Amniotic epithelial cell (primary cell): ENCODE measurements at regions not wholly inside any gene's neighbourhood (a gene's known extent, or its start where the extent isn't known, plus 50 kb on each side); places are given as distances from the start of the nearest gene placed in this dataset.

Source experiments
- DNase-seq: peaks from one replicate; pipeline ENCODE4 v3.0.0-alpha.2; 2010; ENCODE audit warnings: low read depth

DNA sequence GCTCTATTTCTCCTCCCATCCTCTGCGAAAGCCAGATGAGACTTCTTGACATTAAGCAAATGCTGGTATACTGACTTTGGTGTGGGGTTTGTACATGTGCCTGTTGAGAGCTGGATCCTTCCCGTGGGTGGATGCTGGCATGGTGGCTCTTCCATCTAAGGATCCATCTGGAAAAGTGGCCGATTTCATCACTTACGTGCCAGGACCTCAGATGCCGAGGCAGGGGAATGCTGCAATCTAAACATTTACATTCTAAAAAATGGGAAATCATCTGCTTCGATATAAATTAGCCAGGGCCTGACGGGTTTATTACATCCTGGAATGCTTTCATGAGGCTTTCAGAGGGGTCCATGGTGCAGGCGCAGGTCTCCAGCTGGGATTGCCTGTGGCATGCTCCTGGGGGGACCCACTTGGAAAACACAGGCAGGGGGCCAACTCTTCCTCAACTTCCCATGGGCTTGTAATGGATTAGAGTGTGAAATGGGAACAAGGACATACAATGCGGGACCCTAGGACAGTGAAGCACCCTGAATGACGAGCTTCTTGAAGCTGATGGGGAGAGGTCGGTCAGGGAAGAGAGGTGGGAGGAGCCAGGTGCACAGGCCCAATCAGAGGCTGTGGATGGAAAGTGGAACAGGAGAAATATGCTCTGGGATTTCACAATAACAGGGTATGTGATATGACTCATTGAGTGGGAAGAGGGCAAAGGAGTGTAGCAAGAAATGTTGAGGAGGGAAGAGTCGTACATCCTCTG is 105.5 kb upstream of the PITX1 start:
- peak; percentile 97 for DNase-seq

DNA sequence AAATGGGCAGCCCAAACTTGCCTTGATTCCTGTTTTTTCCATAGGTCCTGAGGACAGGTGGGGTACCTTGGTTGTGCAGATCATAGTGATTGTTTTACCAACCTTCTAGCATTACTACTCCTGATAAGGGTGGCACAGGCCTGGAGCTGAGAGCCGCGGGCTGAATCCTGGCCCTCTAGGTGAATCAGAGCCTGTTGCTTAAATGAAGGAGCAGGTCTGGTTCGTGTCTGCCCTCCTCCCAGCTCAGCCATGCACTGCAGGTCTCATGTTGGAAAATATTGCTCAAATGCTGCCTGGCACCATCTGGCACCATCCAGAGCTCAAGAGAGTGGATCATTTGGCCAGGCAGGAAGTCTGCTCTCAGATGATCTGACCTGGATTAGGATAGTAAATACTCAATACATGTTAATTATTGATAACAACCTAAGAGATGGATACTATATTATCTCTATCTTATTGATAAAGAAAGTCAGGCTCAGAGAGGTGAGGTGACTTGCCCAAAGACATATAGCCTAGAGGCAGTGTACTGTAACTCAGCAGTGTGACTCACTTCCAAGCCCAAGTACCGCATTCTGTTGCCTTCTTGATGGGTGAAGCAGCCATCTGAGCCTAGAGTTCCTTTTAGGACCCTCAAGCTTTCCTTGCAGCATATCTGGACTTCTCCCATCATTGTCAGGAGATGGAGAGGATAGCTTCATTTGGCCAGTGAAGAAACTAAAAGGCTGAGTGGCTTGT is 104.3 kb upstream of the PITX1 start:
- peak; percentile 78 for DNase-seq

- DNase-seq: no peak
Observed at GRCh38 chr5:135137146-135137915, 103.3 kb upstream of the PITX1 start.

DNA sequence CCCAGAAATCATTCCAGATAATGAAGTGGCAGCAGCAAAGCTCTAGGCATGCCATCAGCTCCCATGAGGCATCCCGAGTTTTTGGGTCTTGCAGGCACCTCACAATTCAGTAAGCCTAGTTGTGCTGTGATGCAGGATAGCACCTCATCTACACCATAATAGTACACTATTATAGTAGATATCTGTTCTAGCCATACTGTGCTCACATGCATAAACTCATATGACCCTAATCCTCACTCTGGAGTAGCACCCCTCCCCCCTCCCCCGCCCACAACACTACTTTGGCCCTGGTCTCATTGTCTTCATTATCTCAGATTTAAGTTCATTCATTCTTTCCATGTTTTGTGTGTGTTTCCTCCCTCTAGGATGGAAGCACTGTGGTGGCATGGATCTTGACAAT is 102.5 kb upstream of the PITX1 start:
- no peak for DNase-seq

DNA sequence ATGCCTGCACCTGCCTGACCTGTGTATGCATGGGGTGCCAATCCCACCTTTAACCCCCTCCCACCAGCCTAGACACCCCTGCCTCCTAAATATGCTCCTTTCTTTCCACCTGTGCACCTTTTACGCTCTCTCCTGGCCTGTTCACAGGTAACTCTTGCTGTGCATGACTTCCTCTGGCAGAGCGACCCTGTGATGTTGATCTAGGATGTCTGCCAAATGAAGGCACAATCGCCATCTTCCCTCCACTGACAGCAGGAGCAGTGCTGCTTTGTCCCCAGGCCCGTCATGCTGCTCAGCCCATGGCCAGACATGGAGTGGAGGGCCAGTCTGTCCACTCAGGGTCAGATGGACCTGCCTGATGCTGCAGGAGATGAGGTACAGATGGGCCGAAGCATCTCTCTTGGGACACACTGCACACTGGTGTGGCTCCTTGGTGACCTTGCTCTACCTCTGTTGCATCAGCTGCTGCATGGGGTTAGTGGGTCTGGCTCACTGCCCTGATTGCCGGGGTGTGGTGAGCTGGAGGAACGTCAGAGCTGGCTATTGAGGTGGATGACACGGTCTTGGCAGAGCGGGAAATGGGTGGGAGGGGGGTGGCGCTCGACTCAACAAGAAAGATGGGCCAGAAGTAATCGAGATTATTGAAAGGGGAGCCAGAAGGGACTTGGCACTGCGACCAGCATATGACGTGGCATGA is 101.7 kb upstream of the PITX1 start:
- DNase-seq: peak; percentile 77

DNA sequence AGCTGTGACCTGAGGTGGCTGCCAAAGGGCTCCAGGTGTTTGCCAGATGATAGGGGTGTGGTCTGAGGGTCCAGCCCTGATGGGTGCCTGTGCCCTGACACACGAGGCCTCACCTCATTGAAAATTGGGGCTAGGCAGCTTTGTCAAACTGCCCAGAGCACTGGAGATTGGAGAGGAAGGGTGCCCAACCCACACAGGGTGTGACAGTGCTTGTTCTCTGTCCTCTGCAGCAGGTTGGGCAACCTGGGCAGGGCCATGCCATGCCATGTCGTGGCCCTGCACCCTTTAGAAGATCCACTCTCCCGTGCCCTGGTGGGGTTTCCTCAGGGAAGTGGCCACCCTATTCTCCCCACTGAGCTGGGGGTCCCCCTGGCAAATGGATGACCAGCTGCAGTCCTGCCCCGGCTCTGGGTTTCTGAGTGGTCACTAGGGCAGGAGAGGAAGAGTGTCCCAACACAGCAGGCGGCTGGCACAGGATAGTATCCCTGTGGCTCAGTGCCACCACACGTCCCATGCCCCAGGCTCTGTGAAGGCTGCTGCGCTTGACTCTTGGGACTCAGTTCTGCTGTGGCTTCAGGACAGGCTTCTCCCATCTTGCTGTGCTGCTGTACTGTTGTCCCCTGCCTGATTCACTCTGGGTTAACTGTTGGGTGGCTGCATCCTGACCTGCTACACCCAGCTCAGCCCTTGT is 100.8 kb upstream of the PITX1 start:
- no peak for DNase-seq

DNA sequence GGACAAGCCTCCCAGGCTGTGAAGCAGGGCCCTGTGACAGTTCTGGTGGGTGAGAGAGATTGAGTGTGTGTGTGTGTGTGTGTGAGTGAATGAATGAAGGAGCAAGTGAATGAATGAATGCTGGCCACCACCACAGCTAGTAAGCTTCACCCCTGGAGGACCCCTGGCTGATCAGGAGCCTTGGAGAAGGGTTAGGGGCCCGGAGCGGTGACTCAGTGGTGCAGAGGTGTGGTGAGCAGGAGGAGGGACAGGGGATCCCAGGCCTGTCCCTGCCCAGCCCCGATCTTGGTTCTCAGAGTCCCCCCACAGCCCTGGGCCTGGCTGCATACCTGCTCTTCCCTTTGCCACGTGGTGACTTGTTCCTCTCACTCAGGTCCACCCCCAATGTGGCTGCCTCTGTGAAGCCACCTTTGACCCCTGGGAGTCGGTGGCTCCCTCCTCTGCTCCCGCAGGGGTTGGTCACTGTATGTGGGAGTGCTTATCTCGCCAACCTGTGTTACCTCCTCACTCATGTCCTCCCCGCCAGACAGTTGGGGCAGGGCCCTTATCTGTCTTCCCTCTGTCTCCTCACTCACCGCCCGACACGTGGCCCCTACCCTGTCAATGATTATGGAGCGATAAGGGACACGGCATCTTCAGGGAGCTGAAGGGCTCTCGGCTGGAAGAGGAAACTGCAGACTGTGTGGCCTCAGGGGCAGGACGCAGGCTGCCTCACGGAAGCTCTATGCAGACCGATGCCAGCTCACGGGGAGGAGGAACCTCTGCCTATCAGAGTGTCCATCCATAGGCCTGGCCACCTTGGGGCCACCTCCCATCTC is 99.9 kb upstream of the PITX1 start:
- DNase-seq: no peak

DNA sequence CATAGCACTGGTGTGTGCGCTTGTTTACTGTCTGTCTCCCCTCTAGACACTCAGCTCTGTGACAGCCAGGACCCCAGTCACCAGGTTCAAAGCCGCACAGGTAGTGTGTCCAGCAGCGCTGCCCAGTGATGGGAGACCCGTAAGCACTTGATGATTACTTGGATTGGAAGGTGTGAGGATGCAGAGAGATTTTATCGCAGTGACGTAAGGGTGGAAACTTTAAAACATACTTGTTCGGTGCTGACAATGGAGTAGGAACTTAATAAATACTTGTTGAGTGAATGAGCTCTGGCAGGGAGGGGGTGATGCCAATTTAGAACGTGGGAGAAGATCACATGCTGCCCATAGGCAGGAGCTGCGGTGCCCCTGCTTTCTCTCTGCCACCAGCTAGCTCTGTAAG is 99.2 kb upstream of the PITX1 start:
- DNase-seq: no peak

DNA sequence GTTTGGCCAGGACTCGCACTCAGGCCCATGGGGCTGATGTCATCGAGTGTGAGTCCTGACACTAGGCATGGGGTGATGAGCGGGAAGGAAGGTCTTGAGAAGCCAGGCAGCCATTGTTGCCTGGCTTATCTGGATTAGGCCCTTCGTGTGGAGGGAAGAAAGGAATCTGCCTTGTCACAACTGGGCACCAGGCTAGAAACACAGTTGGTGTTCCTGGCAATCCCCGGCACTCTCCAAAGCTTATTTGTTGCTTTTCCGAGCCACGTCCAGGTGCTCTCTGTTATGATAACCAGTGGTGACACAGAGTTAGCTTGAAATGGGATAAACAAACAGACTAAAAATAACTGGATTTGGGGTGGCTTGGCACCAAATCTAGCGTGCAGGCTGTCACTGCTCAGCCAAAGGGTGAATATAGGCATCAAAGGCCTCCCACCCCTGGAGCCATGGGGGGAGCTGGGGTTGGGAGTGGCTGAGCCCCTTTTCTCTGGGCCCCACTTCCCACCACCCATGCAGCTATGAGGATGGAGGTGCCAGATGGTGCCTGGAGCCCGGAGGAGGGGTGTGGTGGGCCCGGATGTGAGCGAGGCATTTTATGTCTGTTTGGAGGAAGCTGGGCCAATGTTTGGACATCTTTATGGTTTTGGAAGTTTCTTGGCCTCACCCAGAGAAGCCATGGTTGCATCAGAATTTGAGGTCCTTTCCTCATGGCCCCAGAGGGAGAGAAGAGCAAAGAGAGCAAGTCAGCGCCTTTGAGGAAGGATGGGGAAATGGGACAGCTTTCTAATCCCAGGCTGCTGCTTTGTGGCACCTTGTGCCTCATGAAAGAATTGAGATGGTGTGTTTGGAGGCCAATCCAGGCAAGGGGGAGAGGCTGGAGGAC is 98.0 kb upstream of the PITX1 start:
- no peak for DNase-seq

DNA sequence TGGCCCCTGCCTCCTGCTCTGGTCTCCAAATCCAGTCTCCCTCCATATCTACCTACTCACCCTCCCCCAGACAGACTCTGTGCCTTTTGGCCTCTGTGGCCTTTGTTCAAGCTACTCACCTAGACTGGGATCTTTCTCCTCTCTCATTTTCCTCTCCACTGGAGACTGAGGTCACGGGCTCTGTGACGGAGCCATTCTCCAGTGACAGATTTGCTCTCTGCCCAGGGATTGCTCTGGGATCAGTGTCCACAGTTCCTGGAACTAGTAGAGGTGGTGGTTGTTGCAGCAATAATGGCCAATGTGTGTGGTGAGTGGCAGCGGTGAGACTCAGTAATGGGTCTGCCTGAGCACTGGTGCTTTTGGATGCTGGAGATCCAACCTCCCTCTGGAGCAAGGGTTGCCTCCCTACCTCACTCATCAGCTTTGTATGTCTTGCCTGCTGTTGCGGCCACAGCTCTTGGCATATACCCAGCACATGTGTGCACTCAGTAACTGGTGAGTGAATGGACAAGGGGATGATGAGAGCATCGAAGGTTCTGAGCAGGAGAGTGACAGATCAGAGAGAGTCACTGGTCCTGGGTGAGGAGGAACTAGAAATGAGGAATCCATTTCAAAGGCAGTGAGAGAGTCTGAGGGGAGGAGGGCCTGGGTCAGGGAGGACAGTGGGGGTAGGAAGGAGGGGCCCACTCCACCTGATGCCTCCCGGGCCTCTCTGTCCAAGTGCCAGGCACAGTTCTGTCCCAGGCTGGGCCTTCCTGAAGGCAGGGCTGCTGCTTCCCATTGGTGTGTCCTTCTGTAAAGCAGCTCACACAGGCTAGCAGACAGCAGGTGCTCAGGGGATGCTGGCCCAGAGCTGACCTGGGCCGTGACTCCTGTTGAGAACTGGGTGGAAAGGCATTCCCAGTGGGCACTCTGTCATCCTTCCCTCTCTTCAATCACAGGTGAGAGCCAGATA is 96.5 kb upstream of the PITX1 start:
- peak; percentile 22 for DNase-seq

- peak; percentile 9 for DNase-seq
Observed at GRCh38 chr5:135129307-135129706, 95.3 kb upstream of the PITX1 start.

DNA sequence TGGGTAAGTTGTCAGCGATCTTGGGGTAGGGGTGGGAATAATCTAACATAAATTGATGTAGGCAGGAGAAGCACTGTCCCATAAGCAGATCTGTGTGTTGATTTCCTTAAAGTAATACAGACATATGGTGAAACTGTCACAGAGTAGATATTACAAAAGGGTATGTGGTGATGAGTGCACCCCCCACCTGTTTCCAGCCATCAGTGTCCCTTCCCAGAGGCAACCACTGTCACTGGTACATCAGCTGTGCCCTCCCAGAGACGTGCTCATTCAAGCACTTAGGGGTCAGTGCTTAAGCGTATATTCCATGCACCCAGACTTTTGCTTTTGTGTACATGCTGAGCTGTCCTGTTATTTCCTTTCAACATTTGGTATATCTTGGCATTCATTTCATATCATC is 94.3 kb upstream of the PITX1 start:
- no peak for DNase-seq

- DNase-seq: peak; percentile 93
Observed at GRCh38 chr5:135127439-135128240, 93.6 kb upstream of the PITX1 start.

DNA sequence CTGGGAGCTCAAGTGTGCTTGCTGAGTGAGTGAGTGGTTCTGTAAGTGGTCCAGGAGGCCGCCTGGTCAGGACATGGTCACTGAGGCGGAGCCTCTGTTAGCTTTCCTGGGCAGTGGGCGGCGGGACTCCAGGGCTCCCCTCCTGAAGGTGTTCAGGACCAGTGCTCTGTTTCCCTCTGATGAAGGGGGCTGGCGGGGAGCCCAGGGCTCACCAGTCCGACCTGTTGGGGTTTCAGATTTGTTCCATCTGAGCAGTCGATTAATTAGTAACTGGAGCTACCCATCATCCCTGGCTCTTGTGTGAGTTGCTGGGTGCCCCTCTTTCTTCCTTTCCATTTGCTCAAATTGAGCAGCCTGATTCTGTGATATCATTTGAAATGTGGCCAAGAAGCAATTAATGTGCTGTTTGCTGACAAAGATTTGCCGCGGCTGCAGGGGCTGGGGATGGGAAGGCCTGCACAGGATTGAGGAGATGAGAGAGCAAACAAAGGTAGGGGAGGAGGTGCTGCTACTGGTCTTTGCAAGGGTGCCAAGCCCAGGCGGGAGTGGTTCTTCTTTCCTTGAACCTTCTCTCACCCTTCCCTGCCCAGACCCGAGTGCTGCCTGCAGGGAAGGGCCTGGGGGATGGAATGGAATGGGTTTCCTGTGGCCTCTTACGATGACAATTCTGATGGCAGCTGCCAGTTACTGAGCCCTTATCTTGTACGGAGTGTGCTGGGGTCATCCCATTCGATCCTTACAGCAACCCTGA is 92.8 kb upstream of the PITX1 start:
- DNase-seq: no peak

- no peak for DNase-seq
Observed at GRCh38 chr5:135124724-135125123, 90.7 kb upstream of the PITX1 start.

DNA sequence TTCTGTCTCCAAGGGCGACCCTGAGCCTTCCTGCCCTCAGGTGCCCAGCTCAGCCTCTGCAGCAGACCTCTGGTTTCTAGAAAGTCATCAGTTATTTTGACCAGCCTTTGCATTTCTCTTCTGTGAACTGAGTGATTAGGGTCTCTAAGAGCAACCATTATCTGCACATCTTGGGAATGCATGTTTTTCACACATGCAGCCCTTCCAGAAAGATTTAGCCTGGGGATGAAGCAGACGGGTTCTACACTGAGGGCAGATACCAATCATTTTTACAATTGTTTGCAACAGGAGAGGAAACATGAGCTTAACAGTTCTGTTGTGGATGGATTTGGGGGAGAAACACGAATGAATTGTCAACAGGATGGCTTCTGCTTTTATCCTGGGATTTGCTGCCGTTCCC is 90.1 kb upstream of the PITX1 start:
- no peak for DNase-seq

DNA sequence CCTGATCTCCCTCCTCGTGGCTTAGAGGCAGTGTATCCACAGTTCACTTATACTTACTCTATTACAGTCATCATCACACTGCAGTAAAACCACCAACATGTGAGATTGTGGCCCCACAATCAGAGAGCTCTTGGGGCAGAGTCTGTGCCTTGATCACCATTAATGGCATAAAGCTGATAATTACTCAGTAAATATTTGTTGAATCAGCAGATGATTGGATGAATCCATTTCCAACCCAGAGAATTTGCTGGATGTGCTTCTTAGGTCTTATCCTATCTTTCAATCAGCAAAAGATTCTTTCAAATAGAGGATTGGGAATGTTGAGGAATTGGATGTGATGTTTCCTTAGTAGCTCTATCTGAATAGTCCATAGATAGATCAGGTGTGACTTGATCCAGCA is 88.8 kb upstream of the PITX1 start:
- DNase-seq: no peak
